OCI-LY7 (cell line): ENCODE measurements at regions not wholly inside any gene's neighbourhood (a gene's known extent, or its start where the extent isn't known, plus 50 kb on each side); places are given as distances from the start of the nearest gene placed in this dataset.
A peak's percentile ranks its signal among the peaks of the same experiment; 100 is the strongest.

Source experiments
- BruUV-seq: library from RNA; stranded (reverse); fragments of 400-500 nt; replicated peaks from 2 replicates; lab custom pipeline; 2021; lab: Mats Ljungman, UMichigan
- CTCF ChIA-PET: fragments of 300-600 bp; sonication (Branson Sonifier 250); formaldehyde crosslinking; loops from one replicate; lab custom pipeline; 2022; ENCODE audit warnings: antibody characterized with exemption; ENCODE audit not compliant: unreplicated experiment; lab: Charles Lee
- POLR2A ChIA-PET: fragments of 300-600 bp; sonication (Branson Sonifier 250); formaldehyde crosslinking; loops from one replicate; lab custom pipeline; 2022; ENCODE audit warnings: antibody characterized with exemption; lab: Charles Lee
- DNase-seq: peaks from one replicate; pipeline ENCODE4 v3.0.0-alpha.2; 2015; ENCODE audit warnings: low spot score
- H2AFZ ChIP-seq: fragments of 200-600 bp; sonication (generic), shearing (Covaris generic); 2 replicates; pipeline ENCODE4 v1.6.1; 2014; ENCODE audit warnings: mild to moderate bottlenecking, antibody characterized with exemption, low read length, moderate library complexity
- H3K27ac ChIP-seq: fragments of 200-600 bp; sonication (generic); 2 replicates; pipeline ENCODE4 v1.5.1; 2014; ENCODE audit warnings: mixed run types, low read depth, mild to moderate bottlenecking, moderate library complexity, low read length, inconsistent platforms; ENCODE audit not compliant: poor library complexity, severe bottlenecking
- H3K36me3 ChIP-seq: fragments of 200-600 bp; sonication (generic); 2 replicates; pipeline ENCODE4 v1.6.1; 2014; ENCODE audit warnings: mild to moderate bottlenecking, antibody characterized with exemption, low read length, moderate library complexity, mixed read lengths; ENCODE audit not compliant: insufficient read depth
- H3K4me1 ChIP-seq: fragments of 200-600 bp; sonication (generic); 2 replicates; pipeline ENCODE4 v1.5.1; 2014; ENCODE audit warnings: mild to moderate bottlenecking, low read length; ENCODE audit not compliant: insufficient read depth, poor library complexity, severe bottlenecking
- H3K4me2 ChIP-seq: fragments of 200-600 bp; sonication (generic); 2 replicates; pipeline ENCODE4 v1.6.1; 2014; ENCODE audit warnings: mild to moderate bottlenecking, low read length
- H3K4me3 ChIP-seq: fragments of 200-600 bp; sonication (generic); 2 replicates; pipeline ENCODE4 v1.5.1; 2014; ENCODE audit warnings: mild to moderate bottlenecking, low read depth, low read length; ENCODE audit not compliant: poor library complexity, severe bottlenecking
- H3K79me2 ChIP-seq: fragments of 200-600 bp; sonication (generic); 2 replicates; pipeline ENCODE4 v1.6.1; 2016; ENCODE audit warnings: low read depth, mild to moderate bottlenecking, low read length, moderate library complexity, mixed read lengths; ENCODE audit not compliant: insufficient read depth
- H3K9me2 ChIP-seq: fragments of 200-600 bp; sonication (generic); 2 replicates; pipeline ENCODE4 v1.6.1; 2016; ENCODE audit warnings: mild to moderate bottlenecking, low read length, mixed read lengths; ENCODE audit not compliant: insufficient read depth
- H3K9me3 ChIP-seq: fragments of 200-600 bp; sonication (generic); 2 replicates; pipeline ENCODE4 v1.6.1; 2014; ENCODE audit warnings: mild to moderate bottlenecking, mixed run types, low read length, mixed read lengths
- H4K20me1 ChIP-seq: fragments of 200-600 bp; sonication (generic); 2 replicates; pipeline ENCODE4 v1.6.1; 2014; ENCODE audit warnings: mild to moderate bottlenecking, antibody characterized with exemption, low read length, moderate library complexity, mixed read lengths; ENCODE audit not compliant: insufficient read depth
- CTCF ChIP-seq: fragments of 200-600 bp; sonication (generic); conservative IDR thresholded peaks from 2 replicates; pipeline ENCODE4 v1.5.1; 2014; ENCODE audit warnings: mild to moderate bottlenecking, antibody characterized with exemption, low read length, moderate library complexity, mixed read lengths
- EZH2phosphoT487 ChIP-seq: fragments of 200-600 bp; sonication (generic); IDR thresholded peaks from 2 replicates; pipeline ENCODE4 v1.6.1; 2018; ENCODE audit warnings: low read depth, borderline replicate concordance, mild to moderate bottlenecking, mixed run types, antibody characterized with exemption, low read length, moderate library complexity, mixed read lengths
- intact Hi-C: fragments of 100-400 bp; cut with micrococcal nuclease; formaldehyde crosslinking; loops from one replicate; pipeline ENCODE4 v1.10.0; 2022; ENCODE audit not compliant: unreplicated experiment

GRCh38 chr10:90982406-90983008, 61.6 kb upstream of the ANKRD1 start:
- no peaks in the 10 kb centered on the region for H3K9me3 ChIP-seq
- no peak overlapping the region for H3K27ac ChIP-seq
- no peaks in the 10 kb centered on the region for H3K79me2 ChIP-seq
- no TSS peak for BruUV-seq
- no peak for TF ChIP-seq EZH2phosphoT487
- no peak for TF ChIP-seq CTCF
- H2AFZ ChIP-seq: no peak overlapping the region
- DNase-seq: no peak
- H4K20me1 ChIP-seq: no peaks in the 10 kb centered on the region
- intact Hi-C loops: no loop called here
- CTCF ChIA-PET: interaction anchor here (0.6 kb wide), 1 partner anchor 13 kb away, joined by 4 read pairs; no protein-coding TSS in a partner anchor
- H3K4me1 ChIP-seq: peaks cover 11% of the 10 kb centered on the region
- no peaks in the 10 kb centered on the region for H3K36me3 ChIP-seq
- H3K4me3 ChIP-seq: no peak overlapping the region
- POLR2A ChIA-PET: interaction anchor here (0.6 to 1.2 kb wide), 3 partner anchors 8 to 1220 kb away, joined by 3 to 5 read pairs (median 3); no protein-coding TSS in a partner anchor
- H3K9me2 ChIP-seq: no peaks in the 10 kb centered on the region
- H3K4me2 ChIP-seq: no peak overlapping the region

- POLR2A ChIA-PET: interaction anchor here (2.2 kb wide), 1 partner anchor 22 kb away, joined by 7 read pairs; no protein-coding TSS in a partner anchor
Observed at GRCh38 chr10:90983914-90984549, 63.1 kb upstream of the ANKRD1 start.

More at GRCh38 chr10:90983914-90984549, 63.1 kb upstream of the ANKRD1 start:
- no peaks in the 10 kb centered on the region for H3K79me2 ChIP-seq
- H3K4me1 ChIP-seq: peaks cover 11% of the 10 kb centered on the region
- DNase-seq: peak; percentile 38
- H3K4me2 ChIP-seq: peak overlapping the region; percentile 38; the same call in 1 of the 2 replicates
- BruUV-seq: no TSS peak
- intact Hi-C loops: no loop called here
- H2AFZ ChIP-seq: 0 out of 2 replicates have a peak overlapping the region, but pooled peaks have one; percentile 38
- H3K9me2 ChIP-seq: no peaks in the 10 kb centered on the region
- no peaks in the 10 kb centered on the region for H3K9me3 ChIP-seq
- no peaks in the 10 kb centered on the region for H3K36me3 ChIP-seq
- no peak overlapping the region for H3K4me3 ChIP-seq
- no peaks in the 10 kb centered on the region for H4K20me1 ChIP-seq
- no peak overlapping the region for H3K27ac ChIP-seq
- TF ChIP-seq EZH2phosphoT487: no peak
- no peak for TF ChIP-seq CTCF
- CTCF ChIA-PET: no interaction called here
